ENCODE measurements at regions not wholly inside any gene's neighbourhood (a gene's known extent, or its start where the extent isn't known, plus 50 kb on each side); places are given as distances from the start of the nearest gene placed in this dataset.
"Not testable (repeated sequence)": the region's sequence is repeated elsewhere in the genome, so short reads cannot be mapped to it uniquely, and the experiment has no call there.

GRCh38 chr2:184190725-184191124 is 407.6 kb upstream of the ZNF804A start:
- ATAC-seq (no peak), DNase-seq (ENCODE audit: low spot score) (no peak)
- intact Hi-C loops (cut with DNase I) = no loop called here

- intact Hi-C loops (cut with DNase I) = no loop called here
- DNase-seq (ENCODE audit: low spot score) (no peak), ATAC-seq (no peak)
These were observed 405.7 kb upstream of the ZNF804A start for GRCh38 chr2:184192649-184193048.

GRCh38 chr2:184197413-184197812 is 400.9 kb upstream of the ZNF804A start:
- ATAC-seq = no peak
- intact Hi-C loops (cut with DNase I) = no loop called here
- no peak for DNase-seq (ENCODE audit: low spot score)

- ATAC-seq; DNase-seq (ENCODE audit: low spot score); intact Hi-C loops (cut with DNase I): not testable (repeated sequence)
These were observed 399.5 kb upstream of the ZNF804A start for GRCh38 chr2:184198791-184199190.

- intact Hi-C loops (cut with DNase I) = no loop called here
- ATAC-seq (no peak), DNase-seq (ENCODE audit: low spot score) (no peak)
These were observed 399.1 kb upstream of the ZNF804A start for GRCh38 chr2:184199274-184199673.

- intact Hi-C loops (cut with DNase I) = no loop called here
- DNase-seq (ENCODE audit: low spot score) (no peak), ATAC-seq (no peak)
These were observed 397.1 kb upstream of the ZNF804A start for GRCh38 chr2:184201246-184201645.

- no peak for ATAC-seq
- no peak for DNase-seq (ENCODE audit: low spot score)
- intact Hi-C loops (cut with DNase I) = no loop called here
These were observed 394.7 kb upstream of the ZNF804A start for GRCh38 chr2:184203661-184204060.

GRCh38 chr2:184205048-184205596 is 393.2 kb upstream of the ZNF804A start:
- DNase-seq (ENCODE audit: low spot score) = no peak
- intact Hi-C loops (cut with DNase I) = no loop called here
- no peak for ATAC-seq

GRCh38 chr2:184206045-184206444 is 392.3 kb upstream of the ZNF804A start:
- no peak for ATAC-seq
- DNase-seq (ENCODE audit: low spot score) = no peak

GRCh38 chr2:184210329-184210728 is 388.0 kb upstream of the ZNF804A start:
- intact Hi-C loops (cut with DNase I) = no loop called here
- ATAC-seq = no peak

More at GRCh38 chr2:184206045-184206444, 392.3 kb upstream of the ZNF804A start:
- intact Hi-C loops (cut with DNase I) = no loop called here

GRCh38 chr2:184215745-184216144 is 382.6 kb upstream of the ZNF804A start:
- intact Hi-C loops (cut with DNase I) = no loop called here
- no peak for ATAC-seq
- no peak for DNase-seq (ENCODE audit: low spot score)

More at GRCh38 chr2:184210329-184210728, 388.0 kb upstream of the ZNF804A start:
- DNase-seq (ENCODE audit: low spot score) = no peak

- intact Hi-C loops (cut with DNase I) = no loop called here
- no peak for DNase-seq (ENCODE audit: low spot score)
- no peak for ATAC-seq
These were observed 341.7 kb upstream of the ZNF804A start for GRCh38 chr2:184256611-184257010.

- DNase-seq (ENCODE audit: low spot score) (no peak), ATAC-seq (no peak)
- intact Hi-C loops (cut with DNase I) = no loop called here
These were observed 337.0 kb upstream of the ZNF804A start for GRCh38 chr2:184261331-184261730.

GRCh38 chr2:184261818-184262217 is 336.5 kb upstream of the ZNF804A start:
- no peak for ATAC-seq
- intact Hi-C loops (cut with DNase I) = no loop called here
- DNase-seq (ENCODE audit: low spot score) = no peak

GRCh38 chr2:184268900-184269477 is 329.3 kb upstream of the ZNF804A start:
- intact Hi-C loops (cut with DNase I) = no loop called here
- DNase-seq (ENCODE audit: low spot score) (no peak), ATAC-seq (no peak)

- ATAC-seq = no peak
- intact Hi-C loops (cut with DNase I) = no loop called here
- no peak for DNase-seq (ENCODE audit: low spot score)
These were observed 327.7 kb upstream of the ZNF804A start for GRCh38 chr2:184270660-184271059.

GRCh38 chr2:184272056-184272455 is 326.3 kb upstream of the ZNF804A start:
- intact Hi-C loops (cut with DNase I) = no loop called here
- no peak for DNase-seq (ENCODE audit: low spot score)
- no peak for ATAC-seq

- intact Hi-C loops (cut with DNase I) = no loop called here
- no peak for ATAC-seq
These were observed 303.5 kb upstream of the ZNF804A start for GRCh38 chr2:184294831-184295230.

GRCh38 chr2:184297085-184297484 is 301.2 kb upstream of the ZNF804A start:
- ATAC-seq (no peak), DNase-seq (ENCODE audit: low spot score) (no peak)
- intact Hi-C loops (cut with DNase I) = no loop called here

More at GRCh38 chr2:184294831-184295230, 303.5 kb upstream of the ZNF804A start:
- DNase-seq (ENCODE audit: low spot score) = no peak

- intact Hi-C loops (cut with DNase I) = no loop called here
- ATAC-seq (no peak), DNase-seq (ENCODE audit: low spot score) (no peak)
These were observed 295.8 kb upstream of the ZNF804A start for GRCh38 chr2:184302506-184302905.

- ATAC-seq (no peak), DNase-seq (ENCODE audit: low spot score) (no peak)
- intact Hi-C loops (cut with DNase I) = no loop called here
These were observed 294.3 kb upstream of the ZNF804A start for GRCh38 chr2:184304006-184304405.

Data from sciatic nerve (tissue), 2 donors.